IMR-90 (cell line): ENCODE measurements at regions not wholly inside any gene's neighbourhood (a gene's known extent, or its start where the extent isn't known, plus 50 kb on each side); places are given as distances from the start of the nearest gene placed in this dataset.

Source experiments
- ATAC-seq: fragments of 200-7000 bp; cut with Tn5 transposase; 2 replicates; pipeline ENCODE4 v1.9.1; 2020; ENCODE audit warnings: low read depth, mild to moderate bottlenecking, moderate library complexity
- BruUV-seq: library from RNA; stranded (reverse); fragments of 400-500 nt; replicated peaks from 2 replicates; lab custom pipeline; 2021; lab: Mats Ljungman, UMichigan
- CTCF ChIA-PET: fragments of 300-600 bp; formaldehyde crosslinking; extraction: SDS; loops from one replicate; lab custom pipeline; 2021; ENCODE audit warnings: antibody characterized with exemption; lab: Yijun Ruan, JAX
- POLR2A ChIA-PET: fragments of 300-600 bp; sonication (Branson Sonifier 250); formaldehyde crosslinking; loops from one replicate; lab custom pipeline; 2022; ENCODE audit warnings: antibody characterized with exemption; ENCODE audit not compliant: unreplicated experiment; lab: Charles Lee
- DNase-seq: peaks from one replicate; pipeline ENCODE4 v3.0.0; 2013
- H2AFZ ChIP-seq: replicated peaks from 2 replicates; pipeline ENCODE3; 2013; ENCODE audit warnings: low read length, mild to moderate bottlenecking; ENCODE audit not compliant: poor library complexity
- H2AK5ac ChIP-seq: 2 replicates; pipeline ENCODE4 v1.6.1; 2013; ENCODE audit warnings: low read depth, low read length, inconsistent platforms
- H2AK9ac ChIP-seq: replicated peaks from 2 replicates; pipeline ENCODE3; 2013; ENCODE audit warnings: mild to moderate bottlenecking, low read depth, low read length, moderate library complexity; ENCODE audit not compliant: poor library complexity
- H2BK120ac ChIP-seq: 2 replicates; pipeline ENCODE4 v1.6.1; 2013; ENCODE audit warnings: low read depth, low read length, inconsistent platforms
- H2BK15ac ChIP-seq: 3 replicates; pipeline ENCODE4 v1.6.1; 2013; ENCODE audit warnings: low read depth, low read length, inconsistent platforms
- H2BK20ac ChIP-seq: 2 replicates; pipeline ENCODE4 v1.6.1; 2013; ENCODE audit warnings: low read depth, mild to moderate bottlenecking, inconsistent platforms, low read length, moderate library complexity
- H2BK5ac ChIP-seq: 2 replicates; pipeline ENCODE4 v1.6.1; 2013; ENCODE audit warnings: mild to moderate bottlenecking, low read depth, low read length, inconsistent platforms; ENCODE audit not compliant: poor library complexity, severe bottlenecking
- H3K14ac ChIP-seq: replicated peaks from 2 replicates; pipeline ENCODE4 v1.6.1; 2013; ENCODE audit warnings: low read depth, low read length, inconsistent platforms
- H3K18ac ChIP-seq: 2 replicates; pipeline ENCODE4 v1.6.1; 2013; ENCODE audit warnings: low read depth, low read length, control low read depth
- H3K23ac ChIP-seq: 2 replicates; pipeline ENCODE4 v1.6.1; 2013; ENCODE audit warnings: low read depth, low read length, inconsistent platforms
- H3K27ac ChIP-seq: 2 replicates; pipeline ENCODE4 v1.5.1; 2013; ENCODE audit warnings: mild to moderate bottlenecking, control low read depth, low read length; ENCODE audit not compliant: insufficient read depth
- H3K27me3 ChIP-seq: 2 replicates; pipeline ENCODE4 v1.6.1; 2013; ENCODE audit warnings: low read length; ENCODE audit not compliant: control insufficient read depth, insufficient read depth
- H3K36me3 ChIP-seq: 2 replicates; pipeline ENCODE4 v1.6.1; 2013; ENCODE audit warnings: low read length, mixed read lengths; ENCODE audit not compliant: control insufficient read depth, insufficient read depth
- H3K4ac ChIP-seq: 2 replicates; pipeline ENCODE4 v1.6.1; 2013; ENCODE audit warnings: low read depth, low read length, inconsistent platforms
- H3K4me1 ChIP-seq: 2 replicates; pipeline ENCODE4 v1.6.1; 2013; ENCODE audit warnings: low read length, mixed read lengths; ENCODE audit not compliant: control insufficient read depth, insufficient read depth
- H3K4me2 ChIP-seq: 2 replicates; pipeline ENCODE4 v1.6.1; 2013; ENCODE audit warnings: low read depth, mild to moderate bottlenecking, control low read depth, low read length, moderate library complexity
- H3K4me3 ChIP-seq: 2 replicates; pipeline ENCODE4 v1.5.1; 2013; ENCODE audit warnings: low read depth, mild to moderate bottlenecking, control low read depth, low read length, moderate library complexity; ENCODE audit not compliant: insufficient read depth
- H3K56ac ChIP-seq: 2 replicates; pipeline ENCODE4 v1.6.1; 2013; ENCODE audit warnings: low read length, inconsistent platforms; ENCODE audit not compliant: insufficient read depth; ENCODE audit errors: extremely low read depth
- H3K79me1 ChIP-seq, 2 experiments: 2 replicates each; pipeline ENCODE4 v1.6.1; 2013; ENCODE audit warnings: low read length in 2 of 2, inconsistent platforms in 1 of 2, low read depth in 1 of 2
- H3K9ac ChIP-seq: 2 replicates; pipeline ENCODE4 v1.6.1; 2013; ENCODE audit warnings: low read depth, low read length, control low read depth
- H3K9me1 ChIP-seq: 2 replicates; pipeline ENCODE4 v1.6.1; 2013; ENCODE audit warnings: low read length, inconsistent platforms; ENCODE audit not compliant: insufficient read depth
- H3K9me3 ChIP-seq: 2 replicates; pipeline ENCODE4 v1.6.1; 2013; ENCODE audit warnings: low read length; ENCODE audit not compliant: control insufficient read depth, insufficient read depth
- H4K20me1 ChIP-seq: 2 replicates; pipeline ENCODE4 v1.6.1; 2013; ENCODE audit warnings: low read length, inconsistent platforms; ENCODE audit not compliant: insufficient read depth
- H4K5ac ChIP-seq: 2 replicates; pipeline ENCODE4 v1.6.1; 2013; ENCODE audit warnings: mild to moderate bottlenecking, low read depth, low read length, control low read depth
- H4K8ac ChIP-seq, 2 experiments: 2 replicates each; pipeline ENCODE4 v1.6.1; 2013; ENCODE audit warnings: low read depth in 2 of 2, low read length in 2 of 2, control low read depth in 1 of 2, inconsistent platforms in 1 of 2
- H4K91ac ChIP-seq: 2 replicates; pipeline ENCODE4 v1.6.1; 2013; ENCODE audit warnings: low read depth, low read length, inconsistent platforms; ENCODE audit not compliant: insufficient read depth
- BHLHE40 ChIP-seq: fragments of 150-350 bp; IDR thresholded peaks from 2 replicates; pipeline ENCODE4 v1.6.1; 2016; ENCODE audit warnings: mild to moderate bottlenecking, low read depth, low read length
- CEBPB ChIP-seq: IDR thresholded peaks from 2 replicates; pipeline ENCODE4 v1.6.1; 2012; ENCODE audit warnings: low read depth, low read length, improper control_type of control experiment
- CHD1 ChIP-seq: IDR thresholded peaks from 2 replicates; pipeline ENCODE4 v1.6.1; 2012; ENCODE audit warnings: low read depth, low read length, improper control_type of control experiment
- CTCF ChIP-seq: conservative IDR thresholded peaks from 2 replicates; pipeline ENCODE4 v1.5.1; 2012; ENCODE audit warnings: mild to moderate bottlenecking, low read depth, low read length, improper control_type of control experiment
- ELK1 ChIP-seq: fragments of 150-350 bp; IDR thresholded peaks from 2 replicates; pipeline ENCODE4 v1.6.1; 2016; ENCODE audit warnings: low read depth, mild to moderate bottlenecking, low read length, moderate library complexity, borderline replicate concordance
- FOS ChIP-seq: fragments of 150-350 bp; IDR thresholded peaks from 2 replicates; pipeline ENCODE4 v1.6.1; 2016; ENCODE audit warnings: low read depth, low read length
- MAFK ChIP-seq: IDR thresholded peaks from 2 replicates; pipeline ENCODE4 v1.6.1; 2012; ENCODE audit warnings: low read depth, low read length, improper control_type of control experiment
- MAZ ChIP-seq: IDR thresholded peaks from 2 replicates; pipeline ENCODE4 v1.6.1; 2012; ENCODE audit warnings: low read depth, mild to moderate bottlenecking, low read length, improper control_type of control experiment, moderate library complexity, borderline replicate concordance
- MXI1 ChIP-seq: IDR thresholded peaks from 2 replicates; pipeline ENCODE4 v1.6.1; 2012; ENCODE audit warnings: low read depth, mild to moderate bottlenecking, low read length, moderate library complexity, borderline replicate concordance
- POLR2A ChIP-seq: IDR thresholded peaks from 2 replicates; pipeline ENCODE4 v1.6.1; 2012; ENCODE audit warnings: mild to moderate bottlenecking, low read depth, low read length
- RAD21 ChIP-seq: IDR thresholded peaks from 2 replicates; pipeline ENCODE4 v1.6.1; 2012; ENCODE audit warnings: low read length, improper control_type of control experiment
- RCOR1 ChIP-seq: IDR thresholded peaks from 2 replicates; pipeline ENCODE4 v1.6.1; 2012; ENCODE audit warnings: mild to moderate bottlenecking, low read length, improper control_type of control experiment; ENCODE audit not compliant: insufficient replicate concordance
- RFX5 ChIP-seq: IDR thresholded peaks from 2 replicates; pipeline ENCODE4 v1.8.0; 2012; ENCODE audit warnings: low read depth, mild to moderate bottlenecking, low read length, moderate library complexity
- SMC3 ChIP-seq: fragments of 150-350 bp; IDR thresholded peaks from 2 replicates; pipeline ENCODE4 v1.6.1; 2016; ENCODE audit warnings: low read depth, mild to moderate bottlenecking, antibody characterized with exemption, low read length, moderate library complexity
- dilution Hi-C: fragments of 300-500 bp; cut with HindIII; formaldehyde crosslinking; loops from one replicate; pipeline ENCODE4 v1.14.3; 2018; ENCODE audit warnings: low sequenced_read_pairs; ENCODE audit not compliant: unreplicated experiment
- in situ Hi-C: fragments of 300-500 bp; cut with MboI; formaldehyde crosslinking; loops from 3 replicates; pipeline ENCODE4 v1.14.3; 2019; ENCODE audit warnings: low sequenced_read_pairs, inconsistent platforms, mixed read lengths
- intact Hi-C: fragments of 100-400 bp; cut with micrococcal nuclease; formaldehyde crosslinking; loops from 2 replicates; pipeline ENCODE4 v1.10.0; 2022
- TF ChIP-seq, protein P1 (sequence below): fragments of 150-350 bp; IDR thresholded peaks from 2 replicates; pipeline ENCODE4 v1.6.1; 2017; ENCODE audit warnings: mild to moderate bottlenecking, antibody characterized with exemption, low read length, low read depth

- H3K9me1 ChIP-seq: no peaks in the 10 kb centered on the region
- no peak overlapping the region for H3K27ac ChIP-seq
- H3K79me1 ChIP-seq: no peaks in the 10 kb centered on the region
- H3K4me1 ChIP-seq: no peaks in the 10 kb centered on the region
- no peak overlapping the region for H2BK5ac ChIP-seq
- H4K20me1 ChIP-seq: no peaks in the 10 kb centered on the region
- no peak overlapping the region for H2AFZ ChIP-seq
- H3K14ac ChIP-seq: no peak overlapping the region
- no peak overlapping the region for H3K56ac ChIP-seq
- no peak overlapping the region for H2AK9ac ChIP-seq
- H3K9ac ChIP-seq: no peak overlapping the region
- TF ChIP-seq ELK1 (no peak), RFX5 (no peak), CTCF (no peak), MXI1 (no peak), MAFK (no peak), BHLHE40 (no peak), SMC3 (no peak), RAD21 (no peak), RCOR1 (no peak), CHD1 (no peak), POLR2A (no peak), FOS (no peak), MAZ (no peak), CEBPB (no peak)
- TF ChIP-seq, protein P1, sequence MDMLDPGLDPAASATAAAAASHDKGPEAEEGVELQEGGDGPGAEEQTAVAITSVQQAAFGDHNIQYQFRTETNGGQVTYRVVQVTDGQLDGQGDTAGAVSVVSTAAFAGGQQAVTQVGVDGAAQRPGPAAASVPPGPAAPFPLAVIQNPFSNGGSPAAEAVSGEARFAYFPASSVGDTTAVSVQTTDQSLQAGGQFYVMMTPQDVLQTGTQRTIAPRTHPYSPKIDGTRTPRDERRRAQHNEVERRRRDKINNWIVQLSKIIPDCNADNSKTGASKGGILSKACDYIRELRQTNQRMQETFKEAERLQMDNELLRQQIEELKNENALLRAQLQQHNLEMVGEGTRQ: no peak
- no peak for ATAC-seq
- no peaks in the 10 kb centered on the region for H3K27me3 ChIP-seq
- H2BK120ac ChIP-seq: no peak overlapping the region
- ChIA-PET CTCF (no interaction called here), POLR2A (no interaction called here)
- no peak overlapping the region for H3K4me2 ChIP-seq
- no peaks in the 10 kb centered on the region for H3K36me3 ChIP-seq
- H2BK15ac ChIP-seq: no peak overlapping the region
- H3K4me3 ChIP-seq: no peak overlapping the region
- no peaks in the 10 kb centered on the region; the same call in 1 of the 2 replicates for H3K9me3 ChIP-seq
- no peak overlapping the region for H3K4ac ChIP-seq
- in situ Hi-C loops: no loop called here
- H4K91ac ChIP-seq: no peak overlapping the region
- no peak overlapping the region for H3K18ac ChIP-seq
- dilution Hi-C loops: no loop called here
- H2BK20ac ChIP-seq: no peak overlapping the region
- BruUV-seq: no TSS peak
- DNase-seq: no peak
- intact Hi-C loops: no loop called here
- H4K5ac ChIP-seq: no peak overlapping the region
- no peak overlapping the region for H3K23ac ChIP-seq
- no peak overlapping the region for H2AK5ac ChIP-seq
- no peak overlapping the region for H4K8ac ChIP-seq
These were observed 277.7 kb downstream of the ARAP2 start for GRCh38 chr4:35966566-35966965.
